ENCODE measurements at regions not wholly inside any gene's neighbourhood (a gene's known extent, or its start where the extent isn't known, plus 50 kb on each side); places are given as distances from the start of the nearest gene placed in this dataset.

DNA sequence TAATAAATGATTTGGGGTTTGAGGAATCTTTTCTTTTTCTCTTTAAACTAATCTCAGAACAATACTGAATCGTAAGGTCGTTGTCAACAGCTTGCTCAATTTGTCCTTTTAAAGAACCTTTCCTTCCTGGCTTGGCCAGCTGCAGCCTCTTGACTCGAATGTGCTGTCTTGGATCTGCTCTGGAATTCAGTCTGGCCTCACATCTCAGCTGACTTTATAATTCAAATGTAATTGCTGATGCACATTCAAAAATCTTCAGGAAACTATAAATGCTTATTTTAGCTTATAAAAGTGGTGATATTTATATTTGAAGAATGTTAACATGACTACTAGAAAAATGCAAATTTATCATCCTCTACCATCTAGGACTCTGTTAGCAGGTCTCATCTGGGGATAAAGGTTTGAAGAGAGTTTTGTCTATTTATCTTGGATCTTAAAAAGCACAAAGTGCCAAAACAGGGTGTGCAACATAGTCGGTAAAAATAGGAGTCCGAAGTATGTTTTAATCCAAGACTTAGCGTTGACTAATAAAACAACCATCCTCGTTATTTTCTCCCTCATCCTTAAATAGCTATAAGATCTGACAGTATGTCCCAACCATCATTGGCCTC lies 1035.2 kb downstream of the MCTP2 start:
- H3K9me3 ChIP-seq = no peaks in the 10 kb centered on the region
- no peaks in the 10 kb centered on the region for H3K36me3 ChIP-seq
- H3K4me3 ChIP-seq = no peak overlapping the region
- intact Hi-C loops (cut with DNase I; ENCODE audit: low total_unique reads) = loop anchor here (10.0 kb wide), 1 partner anchor 1058 kb away; no protein-coding TSS in a partner anchor
- TF ChIP-seq CTCF (IDR thresholded peaks at IDR 0.05) (no peak), POLR2A (IDR thresholded peaks at IDR 0.05) (no peak)
- peak; percentile 53 to 56 for DNase-seq
- H3K27me3 ChIP-seq = no peaks in the 10 kb centered on the region
- H3K4me1 ChIP-seq = no peaks in the 10 kb centered on the region
- peak overlapping the region; percentile 54 to 64 for H3K27ac ChIP-seq

GRCh38 chr15:95267481-95267880 lies 1036.1 kb downstream of the MCTP2 start:
- H3K4me1 ChIP-seq = no peaks in the 10 kb centered on the region

DNA sequence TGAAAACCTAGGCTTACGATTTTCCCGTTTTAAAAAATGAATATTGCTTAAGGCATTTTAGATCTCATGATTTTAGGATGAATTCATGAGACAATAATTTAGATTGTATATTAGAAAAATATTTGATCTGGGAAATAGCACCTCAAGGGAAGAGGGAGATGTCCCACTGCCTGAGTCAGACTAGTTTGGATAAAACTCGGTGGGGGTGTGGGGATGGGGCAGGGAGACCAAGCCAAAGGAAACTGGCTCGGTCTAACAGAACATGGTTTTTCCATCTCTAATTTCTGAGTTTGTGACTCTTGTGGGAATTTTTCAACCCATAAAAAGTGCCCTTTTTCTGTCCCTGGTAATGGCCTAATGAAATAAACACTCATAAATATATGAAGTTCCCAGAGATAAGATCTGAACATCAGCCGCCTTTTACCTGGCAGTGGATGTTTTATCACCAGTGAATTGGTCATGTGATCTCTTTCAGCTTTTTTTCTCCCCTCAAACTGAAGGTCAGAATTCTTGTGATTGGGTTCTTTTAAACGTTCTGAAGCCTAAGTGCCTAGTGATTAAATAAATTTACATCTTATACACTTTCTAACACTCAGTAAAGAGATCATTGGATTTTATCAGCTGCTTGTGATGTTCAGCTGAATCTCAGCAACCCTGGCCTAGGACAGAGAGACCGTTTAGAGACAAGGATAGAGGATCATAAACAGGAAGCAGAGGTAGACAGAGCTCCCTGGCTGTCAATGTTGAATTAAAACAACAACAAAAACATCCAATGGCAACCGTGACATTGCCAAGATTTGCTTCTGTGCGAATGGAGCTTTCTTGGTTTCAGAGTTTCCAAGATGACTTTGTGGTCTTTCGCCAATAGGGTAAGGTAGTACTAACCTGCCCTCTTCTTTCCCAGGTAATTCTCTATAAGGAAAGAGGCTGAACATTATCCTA lies 1038.2 kb downstream of the MCTP2 start:
- Histone ChIP-seq H3K9me3 (no peaks in the 10 kb centered on the region), H3K27ac (peak overlapping the region; percentile 54 to 55), H3K27me3 (no peaks in the 10 kb centered on the region), H3K4me3 (no peak overlapping the region), H3K4me1 (no peaks in the 10 kb centered on the region), H3K36me3 (no peaks in the 10 kb centered on the region)
- TF ChIP-seq CTCF (IDR thresholded peaks at IDR 0.05) = no peak
- no peak for TF ChIP-seq POLR2A (IDR thresholded peaks at IDR 0.05)
- peak in 1 of 2 donors; percentile 37 for DNase-seq
- intact Hi-C loops (cut with DNase I; ENCODE audit: low total_unique reads) = loop anchor here (10.0 kb wide), 1 partner anchor 1055 kb away; no protein-coding TSS in a partner anchor

More at GRCh38 chr15:95267481-95267880, 1036.1 kb downstream of the MCTP2 start:
- intact Hi-C loops (cut with DNase I; ENCODE audit: low total_unique reads) = loop anchor here (10.0 kb wide), 1 partner anchor 1057 kb away; no protein-coding TSS in a partner anchor
- Histone ChIP-seq H3K36me3 (no peaks in the 10 kb centered on the region), H3K27ac (peak overlapping the region; percentile 54 to 64), H3K27me3 (no peaks in the 10 kb centered on the region), H3K9me3 (no peaks in the 10 kb centered on the region), H3K4me3 (no peak overlapping the region)
- DNase-seq = peak in 1 of 2 donors; percentile 37
- TF ChIP-seq POLR2A (IDR thresholded peaks at IDR 0.05) = no peak
- TF ChIP-seq CTCF (IDR thresholded peaks at IDR 0.05) = no peak

DNA sequence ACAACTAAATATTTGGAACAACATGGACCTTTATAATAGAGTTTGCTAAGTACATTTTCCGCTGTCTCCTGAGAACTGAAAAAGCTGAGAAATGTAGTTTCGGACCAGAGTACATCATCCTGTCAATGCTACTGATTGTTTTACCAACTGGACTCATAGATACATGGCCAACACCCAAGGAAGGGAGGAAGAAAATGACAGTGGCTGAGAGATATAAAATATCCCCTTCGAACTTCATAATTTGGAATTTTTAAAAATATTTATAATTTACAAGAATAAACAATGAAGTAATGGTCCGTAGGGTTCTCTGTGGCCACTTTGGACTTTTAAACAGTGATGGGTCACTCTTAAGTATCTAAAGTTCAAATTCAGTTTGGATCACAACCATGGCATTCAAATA lies 1042.7 kb downstream of the MCTP2 start:
- no peak for DNase-seq
- no peaks in the 10 kb centered on the region for H3K36me3 ChIP-seq
- H3K27ac ChIP-seq = no peak overlapping the region
- peaks cover 0 to 6% of the 10 kb centered on the region in 2 donors for H3K4me1 ChIP-seq
- TF ChIP-seq POLR2A (IDR thresholded peaks at IDR 0.05) (no peak), CTCF (IDR thresholded peaks at IDR 0.05) (no peak)
- intact Hi-C loops (cut with DNase I; ENCODE audit: low total_unique reads) = no loop called here
- no peaks in the 10 kb centered on the region for H3K9me3 ChIP-seq
- H3K27me3 ChIP-seq = no peaks in the 10 kb centered on the region
- no peak overlapping the region for H3K4me3 ChIP-seq

DNA sequence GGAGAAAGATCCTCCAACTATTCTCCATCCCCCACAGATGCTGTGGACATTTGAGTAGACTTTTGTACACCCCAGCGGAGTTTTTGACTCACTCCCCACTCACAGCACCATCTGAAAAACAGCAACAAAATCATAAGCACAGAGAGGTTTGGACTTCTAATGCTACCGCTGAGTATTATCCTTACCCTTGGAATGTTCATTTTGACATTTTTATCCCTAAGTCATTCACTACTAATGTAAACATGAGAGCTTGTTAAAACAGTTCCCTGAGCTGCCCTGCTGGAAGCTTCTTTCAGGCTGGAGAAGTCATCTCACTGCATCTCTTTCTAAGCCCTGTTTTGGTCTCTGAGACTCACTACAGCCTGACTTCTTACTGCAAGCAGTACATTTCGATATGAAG lies 1045.9 kb downstream of the MCTP2 start:
- TF ChIP-seq POLR2A (IDR thresholded peaks at IDR 0.05) (no peak), CTCF (IDR thresholded peaks at IDR 0.05) (no peak)
- intact Hi-C loops (cut with DNase I; ENCODE audit: low total_unique reads) = no loop called here
- DNase-seq = no peak
- Histone ChIP-seq H3K27ac (peak overlapping the region; percentile 71 to 78), H3K27me3 (no peaks in the 10 kb centered on the region), H3K4me3 (no peak overlapping the region), H3K4me1 (peaks cover 0 to 6% of the 10 kb centered on the region in 2 donors), H3K9me3 (no peaks in the 10 kb centered on the region), H3K36me3 (no peaks in the 10 kb centered on the region)

Measured in uterus (tissue), 3 donors.